Astrocyte of the spinal cord (primary cell): ENCODE measurements at regions not wholly inside any gene's neighbourhood (a gene's known extent, or its start where the extent isn't known, plus 50 kb on each side); places are given as distances from the start of the nearest gene placed in this dataset.

Experiments used
- DNase-seq: peaks from one replicate; pipeline ENCODE4 v3.0.0; 2011; ENCODE audit warnings: low read depth, low spot score
- H3K4me3 ChIP-seq: 2 replicates; pipeline ENCODE4 v1.5.1; 2011; ENCODE audit warnings: low read depth, mild to moderate bottlenecking, low read length, moderate library complexity
- in situ Hi-C: cut with HindIII; loops from 2 replicates; pipeline ENCODE4 v1.10.0; 2017; ENCODE audit warnings: low sequenced_read_pairs
- TF ChIP-seq, protein P1 (sequence below): IDR thresholded peaks from 2 replicates; pipeline ENCODE4 v1.5.1; 2012; ENCODE audit warnings: low read depth, mild to moderate bottlenecking, low read length, inconsistent platforms

DNA sequence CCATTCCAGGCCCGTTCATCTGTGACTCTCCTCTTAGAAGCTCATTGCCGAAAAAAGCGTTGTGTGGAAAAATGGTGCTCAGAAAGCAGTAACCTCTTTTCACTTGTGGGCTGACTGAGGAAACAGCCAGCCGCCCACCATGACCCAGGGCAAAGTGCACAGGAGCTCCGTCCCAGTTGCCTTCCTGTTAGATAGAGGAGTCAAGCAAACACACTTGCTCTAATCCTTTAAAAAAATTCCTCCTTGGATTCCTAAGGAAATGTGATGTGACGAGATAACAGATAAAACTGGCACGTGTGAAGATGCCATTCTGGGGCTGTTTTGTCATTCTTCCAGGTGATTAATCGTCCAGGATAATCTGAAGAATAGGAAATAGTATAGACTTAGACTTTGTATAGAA, 396.8 kb upstream of the DDHD1 start:
- DNase-seq, result no peak
- TF ChIP-seq, protein P1, sequence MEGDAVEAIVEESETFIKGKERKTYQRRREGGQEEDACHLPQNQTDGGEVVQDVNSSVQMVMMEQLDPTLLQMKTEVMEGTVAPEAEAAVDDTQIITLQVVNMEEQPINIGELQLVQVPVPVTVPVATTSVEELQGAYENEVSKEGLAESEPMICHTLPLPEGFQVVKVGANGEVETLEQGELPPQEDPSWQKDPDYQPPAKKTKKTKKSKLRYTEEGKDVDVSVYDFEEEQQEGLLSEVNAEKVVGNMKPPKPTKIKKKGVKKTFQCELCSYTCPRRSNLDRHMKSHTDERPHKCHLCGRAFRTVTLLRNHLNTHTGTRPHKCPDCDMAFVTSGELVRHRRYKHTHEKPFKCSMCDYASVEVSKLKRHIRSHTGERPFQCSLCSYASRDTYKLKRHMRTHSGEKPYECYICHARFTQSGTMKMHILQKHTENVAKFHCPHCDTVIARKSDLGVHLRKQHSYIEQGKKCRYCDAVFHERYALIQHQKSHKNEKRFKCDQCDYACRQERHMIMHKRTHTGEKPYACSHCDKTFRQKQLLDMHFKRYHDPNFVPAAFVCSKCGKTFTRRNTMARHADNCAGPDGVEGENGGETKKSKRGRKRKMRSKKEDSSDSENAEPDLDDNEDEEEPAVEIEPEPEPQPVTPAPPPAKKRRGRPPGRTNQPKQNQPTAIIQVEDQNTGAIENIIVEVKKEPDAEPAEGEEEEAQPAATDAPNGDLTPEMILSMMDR, result no peak
- H3K4me3 ChIP-seq, result no peak overlapping the region
- in situ Hi-C loops, result no loop called here

DNA sequence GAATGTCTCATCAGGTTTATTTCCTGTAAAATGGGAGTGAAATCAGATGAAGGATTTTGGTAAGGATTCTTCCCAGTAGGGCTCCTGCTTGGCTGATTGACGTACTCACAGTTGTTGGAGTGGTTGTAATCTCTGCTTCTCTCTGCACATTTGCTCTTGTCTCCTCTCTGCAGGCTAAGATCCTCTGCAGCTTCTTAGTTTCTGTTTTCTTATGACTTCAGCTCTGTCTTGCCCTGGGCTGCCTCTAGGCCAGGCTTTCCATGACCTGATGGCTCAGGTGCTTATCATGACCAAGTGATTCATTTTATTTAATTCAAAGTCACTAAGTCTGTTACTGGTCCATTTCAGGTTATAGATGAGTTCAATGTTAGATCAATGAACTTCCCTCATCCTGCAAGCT, 394.5 kb upstream of the DDHD1 start:
- in situ Hi-C loops, result no loop called here
- TF ChIP-seq, protein P1, result no peak
- no peak overlapping the region for H3K4me3 ChIP-seq
- no peak for DNase-seq

DNA sequence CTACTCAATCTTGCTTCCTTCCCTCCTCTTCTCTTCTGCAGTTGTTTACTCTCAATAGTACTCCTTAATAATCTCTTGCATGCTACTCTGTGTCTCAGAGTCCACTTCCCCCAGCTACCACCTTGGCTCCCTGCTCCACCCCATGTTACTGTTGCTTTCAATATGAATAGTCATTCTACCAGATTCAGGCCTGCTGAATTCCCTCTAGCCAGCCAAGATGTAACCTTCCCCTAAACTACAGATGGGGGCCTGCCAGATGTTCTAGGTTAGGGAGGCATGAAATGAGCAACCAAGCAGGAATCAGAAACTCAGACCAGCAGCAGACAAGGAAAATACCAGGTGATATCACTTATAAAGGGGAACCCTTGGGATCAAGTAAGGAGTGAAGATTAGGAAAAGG, 392.1 kb upstream of the DDHD1 start:
- DNase-seq, result no peak
- in situ Hi-C loops, result no loop called here
- H3K4me3 ChIP-seq, result no peak overlapping the region
- TF ChIP-seq, protein P1, result no peak

DNA sequence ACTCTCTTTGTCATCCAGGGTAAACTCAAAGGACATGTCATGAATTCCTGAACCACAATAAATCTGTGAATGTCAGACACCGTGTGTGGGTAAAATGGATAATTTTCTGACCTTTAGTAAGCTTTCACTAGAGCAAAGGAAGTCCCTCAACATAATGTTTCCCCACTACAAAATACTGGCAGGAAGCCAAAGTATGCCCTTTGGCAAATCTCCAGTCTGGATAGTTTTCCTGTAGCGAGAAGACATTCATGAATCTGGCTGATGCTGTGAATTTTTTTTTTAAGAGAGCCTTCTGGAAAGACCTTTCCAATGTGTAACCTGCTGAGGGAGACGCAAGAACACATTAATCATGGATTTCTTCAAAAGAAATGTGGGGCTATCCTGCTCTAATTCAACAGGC, 389.6 kb upstream of the DDHD1 start:
- H3K4me3 ChIP-seq, result no peak overlapping the region
- in situ Hi-C loops, result no loop called here
- DNase-seq, result peak; percentile 75
- TF ChIP-seq, protein P1, result no peak

DNA sequence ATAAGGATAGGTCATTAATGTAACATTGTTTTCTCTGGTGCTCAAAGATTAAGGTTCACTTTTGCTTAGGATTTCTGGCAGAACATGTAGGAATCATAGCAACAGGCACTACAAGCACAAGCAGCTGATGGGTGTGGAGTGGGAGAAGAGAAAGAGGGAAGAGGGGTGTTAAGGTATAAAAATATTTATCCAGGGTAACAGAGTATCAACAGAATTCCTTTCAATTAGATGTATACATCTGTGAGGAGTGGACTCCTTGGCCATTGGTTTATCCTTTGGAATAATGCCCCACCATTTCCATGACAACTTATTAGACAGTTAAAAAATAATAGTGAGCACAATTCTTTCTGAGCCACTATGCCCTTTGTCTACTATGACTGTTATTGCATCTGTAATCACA, 388.3 kb upstream of the DDHD1 start:
- H3K4me3 ChIP-seq, result no peak overlapping the region
- DNase-seq, result no peak
- in situ Hi-C loops, result no loop called here
- TF ChIP-seq, protein P1, result no peak

DNA sequence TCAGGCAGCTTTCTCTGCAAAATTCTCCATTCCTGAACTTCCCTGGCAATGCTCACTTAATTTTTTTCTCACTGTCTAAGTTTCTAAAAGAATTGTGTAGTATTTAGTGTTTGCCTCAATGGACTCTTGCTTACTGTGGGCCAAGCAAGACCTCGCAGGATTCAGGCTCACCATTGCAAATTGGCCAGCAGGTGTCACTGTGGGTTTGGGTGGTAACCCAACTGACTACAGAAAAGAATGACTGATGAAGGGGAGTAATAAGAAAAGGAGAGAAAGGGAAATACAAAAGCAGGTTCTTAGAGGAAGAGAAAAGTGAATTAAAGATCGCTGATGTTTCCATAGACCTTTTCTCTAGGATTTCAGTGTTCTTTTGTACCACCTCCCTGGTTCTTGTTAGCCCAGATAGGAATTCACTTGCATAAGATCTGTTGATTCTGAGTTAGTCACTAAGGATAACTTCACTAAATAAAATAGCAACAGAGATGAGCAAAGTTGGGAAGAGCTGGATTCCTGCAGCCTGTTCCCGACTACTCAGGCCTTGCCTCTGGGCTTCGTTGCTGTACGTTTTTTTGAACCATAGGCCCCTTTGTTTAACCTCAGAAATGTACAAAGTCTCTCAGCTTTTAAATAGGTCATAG, 386.5 kb upstream of the DDHD1 start:
- TF ChIP-seq, protein P1, result peak; percentile 85
- no peak overlapping the region for H3K4me3 ChIP-seq
- in situ Hi-C loops, result no loop called here
- peak; percentile 90 for DNase-seq
